COLO829 (cell line): ENCODE measurements at regions not wholly inside any gene's neighbourhood (a gene's known extent, or its start where the extent isn't known, plus 50 kb on each side); places are given as distances from the start of the nearest gene placed in this dataset.
"Not testable (repeated sequence)": the region's sequence is repeated elsewhere in the genome, so short reads cannot be mapped to it uniquely, and the experiment has no call there.

Experiments
- DNase-seq: peaks from one replicate; pipeline ENCODE4 v3.0.0; 2012; ENCODE audit warnings: low spot score

DNA sequence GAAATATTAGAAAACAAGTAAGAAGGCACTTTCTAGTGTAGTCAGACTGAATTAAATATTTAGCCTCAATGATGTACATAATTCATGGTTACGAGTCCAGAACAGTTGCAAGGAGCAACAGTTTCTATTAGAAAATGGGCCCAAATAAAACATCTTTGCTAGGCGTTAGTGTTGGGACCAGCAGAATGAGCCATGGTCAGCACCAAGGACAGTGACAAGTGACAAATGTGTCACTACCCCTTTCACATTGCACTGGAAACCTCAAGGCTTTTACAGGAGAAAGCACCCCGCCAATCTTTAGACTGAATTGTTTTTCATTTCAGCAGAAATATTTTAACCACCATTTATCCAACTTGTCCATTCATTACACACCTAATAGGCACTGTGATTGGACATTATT, 301.3 kb upstream of the ADCY2 start:
- DNase-seq = no peak

DNA sequence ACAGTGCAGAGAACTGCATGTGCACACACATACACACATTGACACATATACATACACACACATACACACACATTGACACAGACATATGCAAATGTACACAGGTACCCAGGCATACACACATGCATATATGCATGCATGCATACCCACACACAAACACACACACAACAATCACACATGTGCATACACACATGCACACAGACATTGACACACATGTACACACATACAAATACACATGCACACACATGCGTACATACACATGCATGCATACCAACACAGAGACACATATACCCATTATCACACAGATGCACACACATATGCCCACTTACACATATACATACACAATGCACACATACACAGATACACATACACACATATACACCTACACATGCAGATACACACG, 299.6 kb upstream of the ADCY2 start:
- DNase-seq = no peak

DNA sequence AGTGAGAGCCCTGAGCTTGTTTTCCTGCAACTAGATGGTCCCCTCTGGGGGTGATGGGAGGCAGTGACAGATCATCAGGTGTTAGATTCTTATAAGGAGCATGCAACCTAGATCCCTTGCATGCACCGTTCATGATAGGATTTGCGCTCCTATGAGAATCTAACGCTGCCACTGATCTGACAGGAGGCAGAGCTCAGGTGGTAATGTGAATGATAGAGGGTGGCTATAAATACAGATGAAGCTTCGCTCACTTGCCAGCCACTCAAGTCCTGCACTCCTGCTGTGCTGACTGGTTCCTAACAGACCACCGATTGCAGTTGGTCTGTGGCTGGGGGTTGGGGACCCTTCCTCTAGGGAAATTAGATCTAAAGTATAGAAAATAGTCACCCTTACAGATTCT, 290.6 kb upstream of the ADCY2 start:
- no peak for DNase-seq

DNA sequence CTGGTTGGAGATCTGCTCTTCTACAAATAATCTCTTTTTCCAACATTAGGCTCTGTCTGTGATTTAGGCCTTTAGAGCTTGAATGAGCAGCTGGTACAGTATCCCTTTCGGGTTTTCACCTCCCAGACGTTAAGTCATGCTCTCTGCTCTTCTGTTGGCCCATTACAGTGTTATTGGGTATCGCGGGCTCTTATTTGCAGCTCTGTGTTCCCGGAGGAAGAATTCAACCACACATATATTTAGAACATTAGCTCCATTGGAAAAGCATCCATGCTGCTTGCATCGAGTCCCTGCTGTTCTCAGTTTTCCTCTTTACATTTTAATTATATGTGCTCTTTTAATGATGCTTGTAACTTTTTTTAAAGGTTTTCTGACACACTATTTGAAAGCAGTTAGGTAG, 278.0 kb upstream of the ADCY2 start:
- no peak for DNase-seq

DNA sequence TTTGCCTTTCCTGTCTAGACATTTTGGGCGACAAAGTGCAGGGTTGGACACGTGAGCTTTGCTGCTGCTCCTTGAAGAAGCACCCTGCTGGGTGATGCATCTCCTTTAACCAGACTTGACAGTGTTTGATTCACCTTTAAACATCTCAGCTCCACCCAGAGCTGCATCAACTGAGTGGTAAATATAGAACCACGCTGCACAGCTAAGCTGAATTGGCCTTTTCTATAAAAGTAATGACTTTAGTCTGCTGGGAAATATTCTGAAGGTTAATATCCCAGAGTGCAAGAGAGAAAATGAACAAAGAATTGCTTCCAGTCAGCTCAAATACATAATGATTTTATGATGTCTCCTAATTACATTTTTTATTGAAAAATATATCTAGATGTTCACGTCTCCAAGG, 264.3 kb upstream of the ADCY2 start:
- DNase-seq = no peak

DNA sequence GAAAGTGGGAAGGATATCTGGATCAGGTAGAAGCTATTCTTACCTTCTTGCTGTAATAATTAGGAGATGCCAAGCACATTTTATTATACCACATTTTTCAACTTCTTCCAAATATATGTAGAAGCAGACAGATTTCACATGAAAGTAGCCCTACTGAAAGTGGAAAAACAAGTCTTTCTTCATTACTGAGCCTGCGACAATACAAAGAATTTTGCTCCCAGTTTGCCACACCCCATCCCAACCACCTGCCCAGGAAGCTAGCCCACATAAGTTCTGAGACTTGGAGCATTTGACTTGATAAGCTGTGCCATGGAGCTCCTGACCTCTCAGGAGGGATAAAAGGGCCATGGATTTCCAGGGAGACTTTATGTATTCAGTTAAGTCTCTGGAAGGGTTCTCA, 249.1 kb upstream of the ADCY2 start:
- no peak for DNase-seq

DNA sequence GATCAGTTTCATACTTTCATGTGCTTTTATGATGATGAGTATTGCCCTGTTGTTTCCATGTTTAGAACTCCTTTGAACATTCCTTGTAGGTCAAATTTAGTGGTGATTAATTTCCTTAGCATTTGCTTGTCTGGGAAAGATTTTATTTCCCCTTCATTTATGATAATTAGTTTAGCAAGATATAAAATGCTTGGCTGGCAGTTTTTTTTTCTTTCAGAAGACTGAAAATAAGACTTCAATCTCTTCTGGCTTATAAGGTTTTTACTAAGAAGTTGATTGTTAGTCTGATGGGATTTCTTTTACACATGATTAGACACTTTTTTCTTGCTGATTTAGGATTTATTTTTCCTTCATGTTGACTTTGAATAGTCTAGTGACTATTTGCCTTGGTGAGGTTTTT, 238.9 kb upstream of the ADCY2 start:
- DNase-seq = no peak

DNA sequence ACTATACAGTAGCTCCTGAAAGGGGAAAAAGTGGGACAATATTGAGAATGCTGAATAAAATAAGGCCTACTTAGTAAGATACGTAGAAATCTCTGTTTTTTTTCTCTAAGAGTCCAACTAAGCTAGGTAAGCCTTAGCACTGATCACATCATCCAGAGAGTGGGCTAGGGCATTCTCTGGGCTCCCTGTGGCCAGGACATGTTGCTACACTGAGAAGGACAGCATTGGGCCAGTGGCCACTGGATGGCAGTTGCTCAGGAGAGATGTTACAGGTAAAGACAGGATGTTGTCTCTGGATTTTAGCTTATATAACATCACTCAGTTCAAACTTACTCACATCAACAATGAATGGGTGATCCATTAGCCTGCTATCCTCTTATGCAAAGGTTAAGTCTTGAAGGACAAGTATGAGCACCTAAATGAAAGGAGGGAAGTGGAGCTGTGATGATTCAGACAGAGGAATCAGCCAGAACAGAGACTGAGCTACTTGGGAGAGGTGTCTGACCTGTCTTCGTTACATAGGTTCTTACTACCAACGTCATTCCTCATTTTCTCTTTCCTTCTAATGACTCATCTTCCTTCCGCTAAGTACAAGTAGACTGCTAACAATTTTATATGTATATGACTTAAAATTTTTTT, 226.6 kb upstream of the ADCY2 start:
- DNase-seq = no peak

DNA sequence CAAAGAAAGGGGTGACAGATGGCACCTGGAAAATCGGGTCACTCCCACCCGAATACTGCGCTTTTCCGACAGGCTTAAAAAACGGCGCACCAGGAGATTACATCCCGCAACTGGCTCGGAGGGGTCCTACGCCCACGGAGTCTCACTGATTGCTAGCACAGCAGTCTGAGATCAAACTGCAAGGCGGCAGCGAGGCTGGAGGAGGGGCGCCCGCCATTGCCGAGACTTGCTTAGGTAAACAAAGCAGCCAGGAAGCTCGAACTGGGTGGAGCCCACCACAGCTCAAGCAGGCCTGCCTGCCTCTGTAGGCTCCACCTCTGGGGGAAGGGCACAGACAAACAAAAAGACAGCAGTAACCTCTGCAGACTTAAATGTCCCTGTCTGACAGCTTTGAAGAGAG, 225.2 kb upstream of the ADCY2 start:
- DNase-seq = not testable (repeated sequence)

DNA sequence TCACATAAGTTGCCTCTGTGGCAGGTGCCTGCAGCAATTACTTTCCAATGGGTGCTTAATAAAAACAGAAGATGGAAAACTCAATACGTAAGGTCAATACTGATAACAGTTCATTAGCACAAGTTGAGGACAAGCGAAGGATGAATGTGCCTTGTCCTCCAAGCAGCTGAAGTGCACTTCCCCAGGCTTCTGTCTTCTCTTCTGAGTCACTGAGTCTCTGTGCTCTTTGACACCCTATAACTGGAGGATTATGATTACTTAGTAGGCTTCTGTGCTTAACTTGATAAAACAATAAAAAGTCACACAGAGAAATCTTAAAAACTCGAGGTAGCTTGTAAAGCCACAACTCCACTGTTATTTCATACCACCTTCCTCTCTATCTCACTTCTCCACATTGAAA, 216.6 kb upstream of the ADCY2 start:
- no peak for DNase-seq

DNA sequence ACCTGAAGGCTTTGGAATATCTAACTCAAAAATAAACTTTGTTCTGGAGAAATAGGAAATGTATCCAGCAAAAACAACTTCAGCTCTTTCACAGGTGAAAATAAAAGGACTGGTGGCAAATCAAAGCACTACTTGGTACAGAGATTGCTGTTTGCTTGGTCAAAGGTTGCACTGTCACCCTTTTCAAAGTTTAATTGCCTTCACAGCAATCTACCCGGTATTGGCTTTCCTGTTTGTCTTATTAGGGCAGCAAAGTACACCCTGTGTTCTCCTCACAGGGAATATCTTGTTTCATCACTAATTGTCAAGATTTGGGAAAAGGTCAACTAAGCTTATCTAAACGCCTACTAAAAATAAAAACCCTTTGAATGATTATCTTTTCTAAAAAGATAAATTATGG, 214.1 kb upstream of the ADCY2 start:
- no peak for DNase-seq

DNA sequence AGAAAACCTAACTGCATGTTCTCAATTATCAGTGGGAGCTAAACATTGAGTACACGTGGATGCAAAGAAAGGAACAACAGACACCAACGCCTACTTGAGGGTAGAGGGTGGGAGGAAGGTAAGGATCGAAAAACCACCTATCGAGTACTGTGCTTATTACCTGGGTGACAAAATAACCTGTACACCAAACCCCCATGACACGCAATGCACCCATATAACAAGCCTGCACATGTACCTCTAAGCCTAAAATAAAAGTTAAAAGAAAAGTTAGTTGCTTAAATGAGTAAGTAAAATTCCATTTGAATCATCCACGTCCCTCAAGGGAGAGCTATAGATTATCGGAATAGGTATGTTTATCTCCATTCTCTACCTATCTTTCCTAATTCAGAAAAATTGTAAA, 210.2 kb upstream of the ADCY2 start:
- no peak for DNase-seq

DNA sequence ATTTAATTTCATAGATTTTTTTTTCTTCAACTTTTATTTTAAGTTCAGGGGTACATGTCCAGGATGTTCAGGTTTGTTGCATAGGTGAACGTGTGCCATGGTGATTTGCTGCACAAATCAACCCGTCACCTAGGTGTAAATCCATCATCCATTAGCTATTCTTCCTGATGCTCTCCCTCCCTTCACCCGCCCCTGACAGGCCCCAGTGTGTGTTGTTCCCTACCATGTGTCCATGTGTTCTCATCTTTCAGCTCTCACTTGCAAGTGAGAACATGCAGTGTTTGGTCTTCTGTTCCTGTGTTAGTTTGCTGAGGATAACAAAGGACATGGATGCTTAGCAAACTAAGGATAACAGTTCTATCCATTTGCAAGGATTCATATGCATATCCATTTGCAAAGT, 209.1 kb upstream of the ADCY2 start:
- DNase-seq = no peak

DNA sequence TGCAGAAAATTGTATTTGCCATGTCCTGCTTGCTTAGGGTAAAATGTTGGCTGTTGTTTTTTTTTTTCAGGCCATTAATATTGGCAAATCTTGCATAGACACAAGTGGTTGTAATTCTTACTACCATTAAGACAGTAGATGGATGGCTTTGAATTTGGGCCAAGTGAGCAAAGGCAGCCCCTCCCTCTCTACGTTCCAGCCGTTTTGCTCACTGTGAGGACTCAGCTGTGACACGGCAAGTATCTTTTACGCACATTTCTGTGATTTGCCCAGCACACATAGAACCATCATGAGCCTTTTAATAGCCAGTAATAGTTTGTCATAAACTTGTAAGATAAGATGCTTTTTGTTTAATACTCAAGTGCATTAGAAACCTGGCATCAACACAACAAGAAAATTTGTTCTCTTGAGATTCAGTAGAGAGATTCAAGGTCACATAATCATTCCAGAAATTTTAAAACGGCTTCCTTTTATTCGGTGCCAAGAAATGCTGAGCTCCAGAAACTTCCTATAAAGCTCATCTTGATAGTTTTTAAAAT, 205.2 kb upstream of the ADCY2 start:
- DNase-seq = no peak

DNA sequence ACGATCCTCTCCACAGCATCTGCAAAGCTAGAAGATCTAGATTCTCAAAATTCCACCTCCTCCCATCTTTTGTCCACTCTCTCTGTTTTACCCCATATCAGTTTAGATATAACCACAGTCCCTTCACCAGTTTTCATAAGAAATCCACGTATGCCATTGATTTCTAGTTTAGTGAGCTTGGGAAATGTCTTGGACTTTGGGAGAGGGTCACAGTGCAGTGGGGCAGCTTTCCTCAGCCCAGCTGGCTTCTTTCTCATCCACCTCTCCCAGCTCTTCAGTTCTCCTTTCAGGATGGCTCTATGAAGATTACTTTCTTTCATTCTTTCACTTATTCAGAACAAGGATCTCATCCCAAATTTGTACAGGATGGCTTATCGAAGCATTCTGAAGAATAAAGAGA, 203.9 kb upstream of the ADCY2 start:
- DNase-seq = no peak

DNA sequence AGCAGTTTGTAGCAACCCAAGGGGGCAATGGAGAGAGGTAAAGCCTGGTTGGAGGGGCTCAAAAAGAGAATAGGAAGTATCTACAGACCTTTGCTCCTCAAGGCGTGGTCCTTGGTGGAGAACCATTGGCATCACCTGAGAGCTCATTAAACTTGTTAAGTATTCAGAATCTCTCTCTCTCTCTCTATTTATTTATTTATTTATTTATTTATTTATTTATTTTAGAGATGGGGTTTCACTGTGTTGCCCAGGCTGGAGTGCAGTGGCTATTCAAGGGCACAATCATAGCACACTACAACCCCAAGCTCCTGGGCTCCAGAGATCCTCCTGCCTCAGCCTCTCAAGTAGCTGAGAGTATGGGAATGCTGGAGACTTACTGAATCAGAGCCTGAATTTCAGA, 193.1 kb upstream of the ADCY2 start:
- DNase-seq = no peak

DNA sequence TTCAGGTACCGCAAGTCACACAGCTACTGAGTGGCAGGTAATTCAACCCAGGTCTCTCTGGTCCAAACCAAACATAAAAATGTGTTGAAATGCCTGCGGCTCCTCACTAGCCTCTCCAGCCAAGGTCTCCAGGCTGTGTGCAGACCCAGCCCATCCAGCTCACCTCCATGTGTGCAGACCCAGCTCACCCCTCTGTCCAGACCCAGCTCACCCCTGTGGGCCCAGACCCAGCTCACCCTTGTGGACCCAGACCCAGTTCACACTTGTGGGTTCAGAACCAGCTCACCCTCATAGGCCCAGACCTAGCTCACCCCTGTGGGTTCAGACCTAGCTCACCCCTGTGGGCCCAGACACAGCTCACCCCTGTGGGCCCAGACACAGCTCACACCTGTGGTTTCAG, 188.0 kb upstream of the ADCY2 start:
- DNase-seq = no peak

DNA sequence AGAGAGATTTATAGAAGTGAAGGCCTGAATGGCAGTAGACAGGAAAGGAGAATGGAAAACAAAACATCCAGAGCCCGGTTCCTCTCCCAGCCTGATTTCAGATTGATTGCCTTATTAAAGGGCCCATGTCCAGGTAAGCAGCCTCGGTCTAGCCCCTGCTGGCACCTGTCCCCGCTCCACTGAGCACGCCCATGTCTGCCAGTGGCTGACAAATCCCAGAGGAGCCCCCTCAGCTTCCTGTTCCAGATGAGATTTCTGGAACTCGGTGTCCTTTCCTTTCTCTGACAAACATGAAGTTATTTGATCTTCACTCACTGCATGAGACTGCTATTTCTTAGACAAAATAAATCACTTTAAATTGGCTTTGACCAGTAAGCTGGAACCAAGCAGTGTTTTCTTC, 187.0 kb upstream of the ADCY2 start:
- DNase-seq = no peak

DNA sequence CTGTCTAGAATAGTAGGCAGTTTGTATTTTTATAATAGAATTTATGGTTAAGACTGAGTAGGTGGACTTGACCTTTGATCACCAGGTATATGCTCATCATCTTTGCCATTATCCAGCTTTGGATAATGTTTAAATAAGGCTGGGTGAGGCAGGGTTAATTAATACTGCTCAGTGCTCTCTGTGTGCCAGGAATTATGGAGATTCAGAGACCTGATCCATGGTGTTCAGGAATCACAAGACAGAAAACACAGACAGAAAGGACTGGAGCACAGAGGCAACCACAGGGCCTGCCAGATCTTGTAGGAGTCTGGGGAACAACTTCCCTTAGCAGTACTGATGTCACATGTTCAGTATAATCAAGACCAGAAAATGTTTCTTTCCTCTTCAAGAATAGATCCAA, 186.3 kb upstream of the ADCY2 start:
- DNase-seq = no peak

DNA sequence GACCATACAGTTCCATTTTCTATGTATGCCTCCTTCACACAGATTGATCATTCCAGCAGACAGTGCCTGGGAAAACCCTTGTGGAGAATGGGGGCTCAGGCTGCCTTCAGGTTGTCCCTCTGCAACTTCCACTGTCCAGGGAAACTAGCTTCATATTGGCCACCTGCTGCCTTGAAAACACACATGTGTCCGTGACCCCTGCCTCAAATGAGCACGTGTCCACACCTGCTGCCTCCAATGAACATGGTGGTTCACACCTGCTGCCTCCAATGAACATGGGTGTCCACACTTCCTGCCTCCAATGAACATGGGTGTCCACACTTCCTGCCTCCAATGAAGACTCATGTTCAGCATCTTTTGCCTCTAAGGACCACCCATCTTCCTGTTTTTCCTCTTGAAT, 185.4 kb upstream of the ADCY2 start:
- no peak for DNase-seq

DNA sequence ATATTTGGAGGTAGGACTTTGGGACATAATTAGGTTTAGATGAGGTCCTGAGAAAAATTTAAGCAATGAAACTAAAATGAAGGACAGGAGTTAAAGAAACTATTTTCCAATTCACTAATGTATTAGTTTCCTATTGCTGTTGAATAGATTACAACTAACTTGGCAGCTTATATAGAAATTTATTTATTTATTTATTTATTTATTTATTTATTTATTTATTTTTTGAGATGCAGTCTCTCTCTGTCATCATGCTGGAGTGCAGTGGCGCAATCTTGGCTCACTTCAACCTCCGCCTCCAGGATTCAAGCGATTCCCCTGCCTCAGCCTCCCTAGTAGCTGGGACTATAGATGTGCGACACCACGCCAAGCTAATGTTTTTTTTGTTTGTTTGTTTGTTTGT, 182.4 kb upstream of the ADCY2 start:
- no peak for DNase-seq

DNA sequence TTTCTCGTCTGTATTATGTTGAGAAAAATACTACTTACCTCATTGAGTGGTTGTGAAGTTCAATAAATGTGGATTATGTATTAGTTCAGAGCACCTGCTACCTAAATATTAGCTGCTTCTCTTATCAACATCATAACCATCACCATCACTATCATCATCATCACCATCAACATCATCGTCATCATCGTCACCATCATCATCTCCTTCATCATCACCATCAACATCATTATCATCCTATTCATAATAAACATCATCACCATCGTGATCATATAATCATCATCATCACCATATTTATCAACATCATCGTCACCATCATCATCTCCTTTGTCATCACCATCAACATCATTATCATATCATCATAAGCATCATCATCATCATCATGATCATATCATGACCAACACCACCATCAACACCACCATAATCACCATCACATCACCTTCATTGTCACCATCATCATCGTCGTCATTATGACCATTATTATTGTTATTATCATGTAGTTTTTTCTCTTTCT, 181.0 kb upstream of the ADCY2 start:
- no peak for DNase-seq

DNA sequence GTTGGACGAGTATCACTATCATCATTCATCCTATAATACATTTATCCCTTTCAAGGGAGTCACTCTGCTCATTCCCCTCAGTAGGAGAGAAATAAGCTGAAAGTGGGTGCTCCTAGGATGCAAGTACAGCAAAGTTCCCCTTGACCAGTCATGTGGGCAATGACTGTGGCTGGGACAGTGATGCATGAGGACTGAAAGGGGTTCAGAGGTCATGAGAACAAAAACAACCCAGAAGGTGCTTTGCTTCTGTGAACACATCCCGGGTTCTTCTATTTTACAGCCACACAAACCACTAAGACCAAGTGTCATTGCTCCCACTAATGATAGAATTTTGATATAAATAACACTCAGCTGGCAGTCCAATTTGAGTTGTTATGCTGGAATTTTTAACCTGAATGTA, 177.8 kb upstream of the ADCY2 start:
- DNase-seq = no peak

DNA sequence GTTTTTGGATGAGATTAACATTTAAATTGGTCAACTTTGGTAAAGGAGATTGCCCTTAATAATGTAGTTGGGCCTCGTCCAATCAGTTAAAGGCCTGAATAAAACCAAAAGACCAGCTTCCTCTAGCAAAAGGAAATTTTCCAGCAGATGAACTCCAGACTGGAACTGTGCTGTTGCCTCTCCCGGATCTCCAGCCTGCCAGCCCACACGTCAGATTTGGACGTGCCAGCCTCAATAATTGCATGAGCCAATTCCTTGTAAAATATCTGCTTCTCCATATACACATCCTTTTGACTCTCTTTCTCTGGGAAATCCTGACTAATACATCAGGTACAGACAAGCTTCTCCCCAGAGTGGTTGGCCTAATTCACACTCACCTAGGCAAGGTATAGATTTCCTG, 175.8 kb upstream of the ADCY2 start:
- no peak for DNase-seq

DNA sequence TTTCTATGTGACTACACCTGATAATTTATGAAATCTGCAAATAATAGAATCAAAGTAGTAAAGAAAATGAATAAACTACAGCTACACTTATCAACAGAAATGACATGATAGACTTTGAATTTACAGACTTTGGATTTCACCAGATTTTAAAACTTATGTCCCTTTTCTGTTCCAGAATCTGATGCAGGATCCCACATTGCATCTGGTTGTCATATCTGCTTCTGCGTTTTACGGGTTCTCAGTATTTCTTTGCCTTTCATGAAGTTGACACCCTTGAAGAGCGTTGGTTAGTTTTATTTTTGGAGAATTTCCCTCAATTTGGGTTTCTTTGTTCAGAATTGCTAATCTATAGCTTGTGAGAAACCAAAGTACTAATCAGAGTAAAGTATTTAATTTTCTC, 174.9 kb upstream of the ADCY2 start:
- no peak for DNase-seq
